ENCODE measurements at regions not wholly inside any gene's neighbourhood (a gene's known extent, or its start where the extent isn't known, plus 50 kb on each side); places are given as distances from the start of the nearest gene placed in this dataset.

DNA sequence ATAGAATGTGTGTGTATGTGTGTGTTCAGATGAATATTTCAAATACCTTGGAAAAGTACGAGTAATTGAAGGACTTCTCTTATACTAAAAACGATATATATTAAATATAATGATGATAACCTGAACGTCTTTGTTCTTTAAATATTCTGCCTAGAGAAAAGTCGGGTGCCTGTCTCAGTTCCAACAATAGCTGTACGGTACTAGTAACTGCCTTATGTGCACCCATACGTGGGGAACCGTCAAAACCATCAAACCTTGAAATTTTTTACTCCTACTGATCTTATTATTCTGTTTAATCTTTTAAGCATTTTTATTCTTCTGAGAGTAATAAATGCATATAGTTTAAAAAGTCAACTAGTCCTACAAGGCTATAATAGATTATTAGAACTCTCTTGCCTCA is 1045.7 kb downstream of the C4orf33 start:
- DNase-seq (ENCODE audit: low read depth in 2 of 2, low spot score in 1 of 2) = no peak

DNA sequence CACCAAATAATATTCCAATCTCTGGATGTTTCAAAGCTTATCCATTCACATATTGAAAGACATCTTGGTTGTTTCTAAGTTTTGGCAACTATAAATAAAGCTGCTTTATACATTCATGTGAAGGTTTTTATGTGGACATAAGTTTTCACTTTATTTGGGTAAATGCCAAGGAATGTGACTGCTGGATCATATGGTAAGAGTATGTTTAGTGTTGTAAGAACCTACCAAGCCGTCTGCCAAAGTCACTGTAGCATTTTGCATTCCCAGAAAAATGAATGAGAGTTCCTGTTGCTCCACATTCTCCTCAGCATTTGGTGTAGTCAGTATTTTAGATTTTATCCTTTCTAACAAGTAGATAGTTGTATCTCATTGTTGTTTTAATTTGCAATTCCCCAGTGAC is 1047.7 kb downstream of the C4orf33 start:
- no peak for DNase-seq (ENCODE audit: low read depth in 2 of 2, low spot score in 1 of 2)

DNA sequence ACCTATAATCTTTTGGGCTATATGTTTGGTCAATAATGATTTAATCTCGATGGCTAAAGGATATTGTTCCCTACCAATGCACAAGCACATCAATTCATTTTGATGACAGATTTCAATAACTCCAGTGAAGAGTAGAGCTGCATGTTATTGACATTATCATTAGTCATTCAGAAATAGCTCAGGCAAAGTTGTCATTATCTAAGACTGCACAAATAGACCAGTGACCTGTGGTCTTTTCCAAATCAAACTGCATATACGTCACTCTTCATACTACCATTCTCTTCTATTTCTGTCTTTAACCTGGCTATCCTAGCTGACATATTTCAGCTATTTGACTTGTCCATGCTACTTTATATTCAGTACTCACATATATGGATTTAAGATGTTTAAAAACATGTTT is 1050.8 kb downstream of the C4orf33 start:
- DNase-seq (ENCODE audit: low read depth in 2 of 2, low spot score in 1 of 2) = no peak

DNA sequence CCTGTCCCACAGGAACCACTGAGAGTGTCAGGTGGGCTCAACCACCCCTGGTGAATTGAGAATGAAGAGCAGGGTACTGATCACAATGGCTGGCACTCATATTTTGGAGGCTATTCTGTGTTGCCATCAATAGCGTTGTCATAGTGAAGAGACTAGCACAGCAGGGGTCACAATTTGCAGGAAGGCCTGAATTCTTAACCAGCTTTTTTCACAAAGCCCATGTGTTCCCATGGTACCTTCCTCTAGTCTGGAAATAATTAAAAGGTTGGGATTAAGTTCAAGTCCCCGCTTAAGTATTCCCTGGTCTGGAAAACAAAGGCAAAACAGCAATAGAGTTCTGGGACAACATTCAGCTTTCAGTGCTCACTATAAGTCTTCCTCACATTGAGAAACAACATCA is 1051.7 kb downstream of the C4orf33 start:
- DNase-seq (ENCODE audit: low read depth in 2 of 2, low spot score in 1 of 2) = no peak

DNA sequence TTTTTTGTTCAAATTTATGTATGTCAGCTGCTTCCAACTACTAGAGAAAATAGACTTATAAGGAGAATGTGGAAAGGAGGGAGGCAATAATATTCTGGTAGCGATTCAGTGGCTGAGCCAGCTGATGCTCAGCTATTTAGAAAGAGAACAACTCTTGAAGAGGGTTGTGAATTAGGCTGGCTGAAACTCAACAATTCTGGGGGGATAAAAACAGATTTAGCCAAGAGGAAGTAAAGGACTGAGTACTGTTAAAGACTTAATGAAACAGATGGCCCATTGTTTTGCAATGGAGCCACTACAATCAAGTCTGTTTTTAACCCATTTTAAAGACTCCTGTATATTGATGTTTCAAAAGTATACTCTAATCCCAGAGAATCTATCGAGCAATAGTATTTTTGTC is 1058.9 kb downstream of the C4orf33 start:
- DNase-seq (ENCODE audit: low read depth in 2 of 2, low spot score in 1 of 2) = no peak

DNA sequence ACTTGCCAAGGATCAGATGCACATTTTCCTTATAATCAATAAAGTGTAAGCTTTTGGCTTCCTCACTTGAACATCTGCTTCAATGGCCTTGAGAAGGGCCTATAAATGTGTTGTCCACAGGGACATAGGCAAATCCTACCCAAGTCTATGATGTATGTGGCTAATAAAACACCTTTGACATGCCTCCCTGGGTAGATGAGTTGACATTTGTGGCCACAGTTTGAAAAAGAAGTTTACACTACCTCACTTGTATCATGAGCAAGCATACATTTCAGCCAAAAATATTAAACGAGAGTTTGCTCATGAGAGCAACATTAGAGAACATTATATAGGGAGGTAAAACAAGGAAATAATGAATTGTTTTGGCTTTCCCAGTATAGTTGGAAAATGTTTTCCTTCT is 1067.7 kb downstream of the C4orf33 start:
- no peak for DNase-seq (ENCODE audit: low read depth in 2 of 2, low spot score in 1 of 2)

DNA sequence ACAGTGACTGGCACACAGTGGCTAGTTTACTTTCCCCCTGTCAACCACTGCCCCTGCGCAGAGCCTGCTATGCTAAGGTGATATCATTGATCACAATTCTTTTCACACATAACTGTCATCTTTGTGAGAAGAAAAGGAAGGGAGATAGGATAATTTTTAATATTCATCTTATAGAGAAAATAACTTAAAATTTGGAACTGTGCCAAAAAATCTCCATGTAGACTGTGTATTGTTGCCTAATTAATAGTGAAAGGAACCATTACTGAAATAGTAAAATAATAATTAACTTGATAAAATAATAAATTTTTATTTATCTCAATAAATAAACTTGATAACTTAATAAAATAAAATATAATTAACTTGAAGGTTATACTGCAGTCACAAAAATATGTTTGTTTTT is 1069.4 kb downstream of the C4orf33 start:
- no peak for DNase-seq (ENCODE audit: low read depth in 2 of 2, low spot score in 1 of 2)

DNA sequence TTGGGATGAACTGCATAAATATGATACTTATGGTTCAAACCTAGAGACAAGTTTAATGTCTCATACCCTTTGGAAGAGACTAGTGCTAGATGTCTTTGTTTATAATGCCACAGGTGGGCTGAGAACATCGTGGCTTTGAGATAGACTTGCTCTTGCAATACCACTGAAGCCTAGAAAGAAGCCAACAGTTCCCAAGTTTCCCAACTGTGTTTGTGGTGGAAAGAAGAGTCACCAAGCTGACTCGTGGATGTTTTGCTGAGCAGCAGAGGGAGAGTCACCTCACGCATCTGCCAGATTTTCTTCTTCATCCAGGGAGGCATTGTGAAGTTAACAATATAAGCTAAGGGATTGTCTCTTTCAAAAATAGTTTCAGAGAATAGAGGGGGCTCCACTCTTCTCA is 1076.2 kb downstream of the C4orf33 start:
- no peak for DNase-seq (ENCODE audit: low read depth in 2 of 2, low spot score in 1 of 2)

DNA sequence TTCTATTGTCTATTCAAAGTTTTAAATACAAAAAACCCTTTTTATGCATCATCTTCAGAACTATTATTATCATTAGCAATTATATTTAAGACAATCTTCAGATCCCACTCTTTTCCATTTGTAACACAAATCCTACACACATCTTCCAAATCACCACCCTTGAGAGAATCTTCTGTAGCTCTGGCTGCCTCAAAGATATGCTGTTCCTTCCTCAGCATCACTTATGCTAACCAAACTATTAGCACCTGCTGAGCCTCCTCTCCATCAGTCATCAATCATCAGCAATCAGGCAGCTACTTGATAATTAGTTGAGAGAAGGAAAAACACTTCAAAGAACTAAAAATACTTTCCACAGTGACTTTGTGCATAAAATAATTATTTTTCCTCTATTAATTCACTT is 1082.2 kb downstream of the C4orf33 start:
- DNase-seq (ENCODE audit: low read depth in 2 of 2, low spot score in 1 of 2) = no peak

DNA sequence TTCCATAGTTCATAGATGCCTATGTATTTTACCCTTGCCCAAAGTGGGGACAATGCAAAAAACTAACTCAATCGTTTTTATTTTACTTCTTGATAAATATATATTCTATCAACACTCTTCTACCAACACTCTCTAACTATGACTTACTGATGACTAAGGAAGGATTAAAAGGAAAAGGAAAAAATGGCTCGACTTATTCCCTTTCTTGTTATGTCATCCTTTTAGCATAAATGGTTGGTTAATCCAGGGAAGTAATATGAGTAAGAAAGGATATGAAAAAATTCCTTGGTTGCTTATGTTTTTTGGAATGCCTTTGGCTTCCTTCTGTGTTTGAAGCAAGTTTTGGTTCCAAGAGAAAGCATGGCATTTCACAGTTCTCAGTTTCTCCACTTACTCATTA is 1087.1 kb downstream of the C4orf33 start:
- DNase-seq (ENCODE audit: low read depth in 2 of 2, low spot score in 1 of 2) = no peak

DNA sequence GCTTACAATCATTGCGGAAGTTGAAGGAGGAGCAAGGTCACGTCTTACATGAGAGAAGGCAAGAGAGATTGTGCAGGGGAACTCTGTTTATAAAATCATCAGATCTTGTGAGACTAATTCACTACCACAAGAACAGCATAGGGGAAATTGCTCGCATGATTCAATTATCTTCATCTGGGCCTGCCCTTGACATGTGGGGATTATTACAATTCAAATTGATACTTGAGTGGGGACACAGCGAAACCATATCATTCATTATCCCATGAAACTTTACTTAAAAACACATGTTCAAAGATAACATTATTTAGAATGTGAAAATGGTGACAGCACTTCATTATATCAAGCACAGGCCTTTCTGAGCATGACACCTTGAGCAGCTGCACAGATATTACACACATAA is 1087.8 kb downstream of the C4orf33 start:
- no peak for DNase-seq (ENCODE audit: low read depth in 2 of 2, low spot score in 1 of 2)

DNA sequence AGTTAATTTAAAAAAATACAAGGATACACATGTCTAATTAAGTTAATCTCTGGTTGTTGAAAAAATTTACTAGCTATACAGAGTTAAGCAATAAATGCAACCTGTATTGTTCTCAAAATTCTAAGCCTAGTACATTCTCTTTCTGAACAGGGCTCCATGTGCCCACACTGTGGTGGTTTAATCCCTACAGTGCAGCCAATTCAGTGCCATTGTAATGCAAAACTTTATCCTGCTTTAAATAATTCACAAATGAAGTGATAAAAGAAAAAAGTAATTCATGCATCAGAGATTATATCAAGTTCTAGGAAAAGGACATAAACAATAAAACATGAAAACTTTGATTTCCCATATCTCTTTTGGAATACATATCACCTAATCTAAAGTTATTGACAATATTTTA is 1089.2 kb downstream of the C4orf33 start:
- DNase-seq (ENCODE audit: low read depth in 2 of 2, low spot score in 1 of 2) = no peak

DNA sequence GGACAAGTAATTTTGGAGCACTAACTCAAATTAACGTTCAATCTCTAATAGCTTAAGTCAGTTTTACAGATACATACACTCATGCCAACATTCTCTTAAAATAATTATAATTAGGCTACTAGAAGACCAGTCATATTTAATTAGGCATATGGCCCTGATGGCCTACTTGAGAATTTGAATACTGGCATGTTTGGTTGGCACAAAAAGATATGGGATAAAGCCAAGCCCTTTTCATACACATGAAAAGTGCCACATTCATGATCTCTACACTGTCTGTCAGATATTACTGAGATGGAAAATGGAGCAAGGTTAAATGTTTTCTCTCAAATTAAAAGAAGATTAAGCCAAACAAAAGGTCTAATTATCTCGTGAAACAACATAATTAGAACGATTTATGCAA is 1091.0 kb downstream of the C4orf33 start:
- DNase-seq (ENCODE audit: low read depth in 2 of 2, low spot score in 1 of 2) = no peak

DNA sequence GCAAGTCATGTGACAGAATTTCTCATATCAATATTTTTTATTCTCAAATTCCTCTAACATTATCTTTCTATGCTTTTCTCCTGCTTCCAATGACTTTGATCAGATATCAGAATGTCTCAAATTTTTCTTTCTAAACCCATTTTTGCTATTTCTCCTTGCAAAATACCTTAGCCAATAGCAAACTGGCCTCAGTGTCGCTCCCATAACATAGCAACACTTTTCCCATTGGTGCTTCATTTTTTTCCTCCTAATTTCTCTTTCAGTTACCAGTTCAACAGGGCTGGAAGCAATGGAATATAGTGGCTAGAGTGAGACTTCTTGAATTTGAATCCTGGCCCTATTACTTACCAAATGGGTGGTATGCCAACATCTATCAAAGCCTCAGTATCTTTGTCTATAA is 1091.6 kb downstream of the C4orf33 start:
- DNase-seq (ENCODE audit: low read depth in 2 of 2, low spot score in 1 of 2) = no peak

DNA sequence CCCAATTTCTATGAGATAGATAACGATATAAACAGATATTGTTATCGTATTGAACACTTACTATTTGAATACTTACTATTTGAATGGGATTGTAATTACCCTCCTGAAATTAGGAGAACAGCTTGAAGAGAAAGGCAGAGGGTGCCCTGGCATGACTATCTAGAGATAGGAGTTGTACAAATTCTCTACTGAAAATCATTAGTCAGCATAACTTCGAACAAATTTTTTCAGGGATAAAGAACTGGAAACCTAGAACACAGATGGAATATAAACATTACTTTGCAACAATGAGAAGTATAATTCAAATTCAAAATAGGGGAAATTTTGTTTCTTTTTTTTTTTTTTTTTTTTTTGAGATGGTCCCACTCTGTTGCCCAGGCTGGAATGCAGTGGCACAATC is 1096.8 kb downstream of the C4orf33 start:
- DNase-seq (ENCODE audit: low read depth in 2 of 2, low spot score in 1 of 2) = no peak

DNA sequence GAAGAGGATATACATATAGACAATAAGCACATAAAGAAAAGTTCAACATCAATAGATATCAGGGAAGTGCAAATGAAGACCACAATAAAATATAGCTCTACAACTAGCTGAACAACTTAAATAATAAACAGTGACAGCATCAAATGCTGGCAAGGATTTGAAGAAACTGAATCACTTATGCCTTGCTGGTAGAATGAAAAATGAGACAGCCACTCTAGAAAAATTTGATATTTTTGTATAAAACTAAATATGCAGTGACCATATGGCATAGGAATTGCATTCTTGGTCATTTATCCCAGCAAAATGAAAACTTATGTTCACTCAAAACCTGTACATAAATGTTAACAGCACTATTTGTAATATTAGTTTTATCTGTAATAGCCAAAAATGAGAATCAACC is 1102.0 kb downstream of the C4orf33 start:
- DNase-seq (ENCODE audit: low read depth in 2 of 2, low spot score in 1 of 2) = no peak

DNA sequence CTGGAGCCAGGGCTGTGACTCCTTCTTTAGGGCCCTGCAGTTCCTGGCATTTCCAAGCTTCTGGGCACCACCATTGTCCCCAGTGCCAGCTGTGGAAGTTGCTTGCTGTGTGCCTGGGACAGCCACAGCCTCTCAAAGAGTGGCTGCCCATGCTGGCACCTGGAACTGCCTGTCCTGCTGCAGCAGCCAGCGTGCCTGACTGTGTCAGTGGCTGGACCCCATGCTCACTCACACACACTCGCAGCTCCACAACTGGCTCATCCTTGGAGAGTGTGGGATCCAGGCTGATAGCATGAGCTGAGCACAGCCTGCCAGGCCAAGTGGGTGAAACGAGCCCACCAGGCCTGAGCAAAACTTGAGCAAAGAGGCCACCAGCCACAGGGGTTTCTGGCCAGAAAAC is 1107.6 kb downstream of the C4orf33 start:
- no peak for DNase-seq (ENCODE audit: low read depth in 2 of 2, low spot score in 1 of 2)

DNA sequence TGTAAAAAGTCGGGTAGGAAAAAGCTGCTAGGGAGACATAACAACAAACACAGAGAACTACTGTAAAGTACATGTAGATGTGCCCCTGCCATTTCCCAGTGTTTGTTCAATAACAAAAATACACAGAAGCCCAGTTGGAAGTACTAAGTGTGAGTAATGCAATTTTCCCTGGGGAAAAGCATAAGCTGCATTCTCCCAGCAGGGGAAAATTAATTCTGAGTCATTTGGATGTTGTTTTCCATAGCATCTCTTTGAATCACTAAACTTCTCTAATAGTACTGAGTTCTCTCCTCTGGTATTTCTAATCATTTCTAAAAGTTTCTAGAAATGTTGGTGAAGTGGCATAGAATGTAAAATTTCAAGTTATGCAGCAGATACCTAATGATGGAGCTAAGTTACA is 1114.9 kb downstream of the C4orf33 start:
- no peak for DNase-seq (ENCODE audit: low read depth in 2 of 2, low spot score in 1 of 2)

DNA sequence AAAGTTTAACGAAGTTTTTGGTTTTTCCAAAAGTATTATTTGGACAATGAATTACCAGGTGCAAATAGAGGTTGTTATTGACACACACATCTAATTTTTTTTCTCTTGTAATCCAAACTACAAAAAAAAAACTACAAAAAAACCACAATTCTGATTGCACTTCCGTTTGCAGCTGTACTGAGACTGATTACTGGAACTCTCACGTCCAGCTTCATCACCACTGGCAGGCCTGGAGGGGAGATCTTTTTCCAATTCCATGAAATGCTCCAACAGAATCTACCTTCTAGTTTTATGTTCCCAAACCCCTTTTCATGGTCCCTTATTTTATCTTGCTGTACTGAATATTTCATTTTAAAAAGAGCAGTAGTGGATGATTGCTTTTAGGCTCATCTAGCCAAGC is 1118.3 kb downstream of the C4orf33 start:
- no peak for DNase-seq (ENCODE audit: low read depth in 2 of 2, low spot score in 1 of 2)

DNA sequence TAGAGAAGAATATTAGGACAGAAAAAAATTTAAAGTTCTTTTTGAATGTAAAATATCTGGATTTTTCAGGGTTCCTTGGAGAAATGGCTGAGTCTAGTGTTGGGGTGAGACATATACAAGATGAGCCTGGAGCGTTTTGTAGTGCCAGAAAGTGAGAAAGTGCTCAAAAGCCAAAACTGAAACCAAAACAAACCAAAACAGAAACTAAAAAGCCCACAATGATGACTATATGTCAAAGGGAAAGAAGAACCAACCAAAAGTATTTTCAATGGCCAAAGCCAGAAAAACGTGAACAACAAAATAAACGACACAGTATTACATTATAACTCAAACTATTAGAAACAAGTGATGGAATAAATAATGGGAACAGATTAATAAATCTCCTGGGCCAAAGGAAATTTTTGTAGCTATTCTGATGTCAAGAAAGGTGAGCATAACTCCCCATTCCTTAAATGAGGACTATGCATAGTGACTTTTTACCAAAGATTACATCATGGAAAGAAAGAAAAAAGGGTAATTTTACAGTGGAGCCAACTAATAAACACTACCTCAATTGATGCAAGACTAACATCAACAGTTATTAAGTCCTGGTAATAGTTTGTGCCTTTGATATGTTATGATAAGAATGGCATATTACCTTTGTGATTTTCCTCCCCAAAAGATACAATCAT is 1137.6 kb downstream of the C4orf33 start:
- DNase-seq (ENCODE audit: low read depth in 2 of 2, low spot score in 1 of 2) = no peak

DNA sequence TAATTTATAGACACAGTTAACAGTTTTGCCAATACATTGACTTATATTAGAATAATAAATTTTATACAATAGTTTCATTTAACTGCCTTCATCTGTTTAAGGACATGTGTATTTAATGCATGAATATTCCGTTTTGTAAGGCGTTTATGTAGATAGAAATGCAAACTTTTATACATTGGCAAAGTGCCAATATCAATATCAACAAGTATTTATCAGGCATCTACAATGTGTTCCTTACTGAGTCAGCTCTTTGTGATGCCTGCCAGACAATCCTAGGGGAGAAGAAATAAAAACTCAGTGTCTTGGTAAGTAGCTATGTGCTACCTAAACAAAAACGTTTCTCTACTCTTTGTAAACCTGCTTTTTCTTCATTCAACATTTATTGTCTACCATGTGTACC is 1142.2 kb downstream of the C4orf33 start:
- DNase-seq (ENCODE audit: low read depth in 2 of 2, low spot score in 1 of 2) = no peak

DNA sequence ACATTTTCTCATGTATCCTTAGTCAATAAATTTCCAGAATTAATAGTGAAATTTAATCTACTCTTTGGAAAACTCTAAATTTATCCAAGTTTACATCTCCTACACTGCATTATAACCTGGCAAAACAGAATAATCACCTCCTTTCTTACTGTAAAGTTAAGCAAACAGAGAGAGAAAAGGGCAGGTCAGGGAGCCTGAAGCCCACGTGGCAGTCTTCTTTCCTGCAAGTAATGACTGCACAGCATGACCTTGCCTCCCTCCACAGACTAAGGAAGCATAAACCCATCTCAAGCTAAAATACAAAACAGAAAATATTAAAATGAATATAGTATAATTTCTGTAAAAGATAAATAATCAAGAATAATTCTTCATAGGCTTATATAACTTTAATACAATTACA is 1153.0 kb downstream of the C4orf33 start:
- DNase-seq (ENCODE audit: low read depth in 2 of 2, low spot score in 1 of 2) = no peak

DNA sequence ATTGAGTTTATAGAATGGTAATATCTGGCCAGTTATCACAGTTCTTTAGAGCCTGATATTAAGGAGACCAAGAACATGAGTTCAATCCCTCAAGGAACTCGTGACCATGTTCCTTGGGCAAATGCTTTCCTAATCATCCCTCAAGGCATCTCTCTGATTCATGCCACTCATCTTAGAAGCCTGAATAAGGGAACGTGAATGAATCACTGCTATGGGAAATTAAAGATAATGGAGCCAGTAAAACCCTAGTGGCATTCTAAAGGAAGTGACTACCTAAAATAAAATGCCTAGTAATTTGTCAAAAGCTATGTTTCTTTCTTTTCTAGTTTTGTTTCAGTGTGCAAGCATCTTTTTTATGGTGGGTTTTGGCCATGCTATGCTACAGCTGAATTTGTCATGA is 1161.3 kb downstream of the C4orf33 start:
- DNase-seq (ENCODE audit: low read depth in 2 of 2, low spot score in 1 of 2) = no peak

DNA sequence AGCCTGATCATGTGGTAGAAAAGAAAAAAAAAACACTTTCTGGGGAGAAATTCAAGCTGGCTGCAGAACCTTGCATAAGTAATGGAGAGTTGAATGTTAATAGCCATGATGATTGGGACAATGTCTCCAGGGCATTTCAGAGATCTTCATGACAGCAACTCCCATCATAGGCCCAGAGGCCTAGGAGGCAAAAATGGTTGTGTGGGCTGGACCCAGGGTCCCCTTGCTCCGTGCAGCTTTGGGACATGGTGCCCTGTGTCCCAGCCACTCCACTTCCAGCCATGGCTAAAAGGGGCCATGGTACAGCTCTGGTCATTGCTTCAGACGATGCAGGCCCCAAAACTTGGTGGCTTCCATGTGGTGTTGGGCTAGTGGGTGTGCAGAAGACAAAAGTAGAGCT is 1170.9 kb downstream of the C4orf33 start:
- no peak for DNase-seq (ENCODE audit: low read depth in 2 of 2, low spot score in 1 of 2)

Measured in stimulated activated CD8-positive, alpha-beta memory T cell treated with anti-CD3 and anti-CD28 coated beads, Interleukin-4, amount 100 ng/mL, for 1 hour (primary cell).